Suppressor macrophage (primary cell): ENCODE measurements at regions not wholly inside any gene's neighbourhood (a gene's known extent, or its start where the extent isn't known, plus 50 kb on each side); places are given as distances from the start of the nearest gene placed in this dataset.

ENCODE experiments used
- DNase-seq, 4 experiments: peaks; one replicate each; pipeline ENCODE4 v3.0.0-alpha.2; 2020 to 2022

- no peak for DNase-seq
Observed at GRCh38 chr6:134480593-134480992, 162.7 kb upstream of the SGK1 start.

- no peak for DNase-seq
Observed at GRCh38 chr6:134478764-134479399, 161.0 kb upstream of the SGK1 start.

GRCh38 chr6:134477991-134478635 is 160.2 kb upstream of the SGK1 start:
- no peak for DNase-seq

GRCh38 chr6:134474955-134475354 is 157.0 kb upstream of the SGK1 start:
- no peak for DNase-seq

GRCh38 chr6:134472661-134473060 is 154.7 kb upstream of the SGK1 start:
- no peak for DNase-seq

GRCh38 chr6:134472046-134472445 is 154.1 kb upstream of the SGK1 start:
- DNase-seq = no peak

GRCh38 chr6:134470457-134470975 is 152.6 kb upstream of the SGK1 start:
- no peak for DNase-seq

GRCh38 chr6:134469702-134470456 is 152.0 kb upstream of the SGK1 start:
- DNase-seq = no peak

GRCh38 chr6:134468633-134469032 is 150.7 kb upstream of the SGK1 start:
- DNase-seq = no peak

GRCh38 chr6:134467620-134468019 is 149.7 kb upstream of the SGK1 start:
- DNase-seq = no peak

GRCh38 chr6:134466771-134467525 is 149.0 kb upstream of the SGK1 start:
- DNase-seq = no peak

- DNase-seq = peak in 3 of 4 experiments; percentile 38 to 66 (median 56)
Observed at GRCh38 chr6:134464690-134465411, 146.9 kb upstream of the SGK1 start.

GRCh38 chr6:134458857-134459657 is 141.1 kb upstream of the SGK1 start:
- peak; percentile 70 to 87 (median 78) for DNase-seq

- DNase-seq = peak in 1 of 4 experiments; percentile 30
Observed at GRCh38 chr6:134457941-134458340, 140.0 kb upstream of the SGK1 start.

GRCh38 chr6:134456226-134456625 is 138.3 kb upstream of the SGK1 start:
- DNase-seq = no peak

- DNase-seq = no peak
Observed at GRCh38 chr6:134455319-134455718, 137.4 kb upstream of the SGK1 start.

- DNase-seq = no peak
Observed at GRCh38 chr6:134454794-134455193, 136.9 kb upstream of the SGK1 start.

- DNase-seq = no peak
Observed at GRCh38 chr6:134453792-134454510, 136.0 kb upstream of the SGK1 start.

GRCh38 chr6:134452906-134453305 is 135.0 kb upstream of the SGK1 start:
- no peak for DNase-seq

- DNase-seq = no peak
Observed at GRCh38 chr6:134451529-134451928, 133.6 kb upstream of the SGK1 start.

GRCh38 chr6:134449781-134450180 is 131.9 kb upstream of the SGK1 start:
- DNase-seq = no peak
